ENCODE measurements at regions not wholly inside any gene's neighbourhood (a gene's known extent, or its start where the extent isn't known, plus 50 kb on each side); places are given as distances from the start of the nearest gene placed in this dataset.

DNA sequence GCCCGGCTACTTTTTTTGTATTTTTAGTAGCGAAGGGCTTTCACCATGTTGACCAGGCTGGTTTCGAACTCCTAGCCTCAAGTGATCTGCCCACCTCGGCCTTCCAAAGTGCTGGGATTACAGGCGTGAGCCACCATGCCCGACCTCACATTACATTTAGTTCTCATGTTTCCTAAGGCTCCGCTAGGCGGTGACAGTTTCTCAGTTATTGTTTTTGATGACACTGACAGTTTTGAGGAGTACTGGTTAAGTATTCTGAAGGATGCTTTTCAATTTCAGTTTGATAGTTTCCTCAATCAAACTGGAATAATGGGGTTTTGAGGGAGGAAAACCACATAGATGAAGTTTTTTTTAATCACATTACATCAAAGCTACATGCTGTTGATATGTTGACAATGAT, 1028.5 kb downstream of the CDH8 start:
- no peak for TF ChIP-seq CTCF (IDR thresholded peaks at IDR 0.05)
- TF ChIP-seq POLR2A (IDR thresholded peaks at IDR 0.05): no peak
